ENCODE measurements at regions not wholly inside any gene's neighbourhood (a gene's known extent, or its start where the extent isn't known, plus 50 kb on each side); places are given as distances from the start of the nearest gene placed in this dataset.

GRCh38 chr21:26715116-26715515 is 130.1 kb downstream of the ADAMTS1 start:
- no peak for TF ChIP-seq RAD21 (IDR thresholded peaks at IDR 0.05; ENCODE audit: low read depth)
- TF ChIP-seq TAF1 (IDR thresholded peaks at IDR 0.05; ENCODE audit: low read depth) = no peak
- TF ChIP-seq REST (IDR thresholded peaks at IDR 0.05; ENCODE audit: low read depth) = no peak
- no peak for TF ChIP-seq EP300 (IDR thresholded peaks at IDR 0.05; ENCODE audit: borderline replicate concordance)
- no peak for TF ChIP-seq CEBPB (IDR thresholded peaks at IDR 0.05)
- TF ChIP-seq USF1 (IDR thresholded peaks at IDR 0.05) = no peak
- TF ChIP-seq FOXM1 (IDR thresholded peaks at IDR 0.05; ENCODE audit: borderline replicate concordance, low read depth) = no peak
- no peak for TF ChIP-seq TCF12 (IDR thresholded peaks at IDR 0.05; ENCODE audit: low read depth)
- TF ChIP-seq YY1 (IDR thresholded peaks at IDR 0.05; ENCODE audit: low read depth) = no peak
- TF ChIP-seq NFIC (IDR thresholded peaks at IDR 0.05) = no peak
- no peak for TF ChIP-seq CREB1 (IDR thresholded peaks at IDR 0.05; ENCODE audit: low read depth)
- TF ChIP-seq MAX (IDR thresholded peaks at IDR 0.05) = no peak
- no peak for TF ChIP-seq EGR1 (IDR thresholded peaks at IDR 0.05)
- TF ChIP-seq ZBTB7A (IDR thresholded peaks at IDR 0.05; ENCODE audit: low read depth) = no peak
